KMS-11 (cell line): ENCODE measurements at regions not wholly inside any gene's neighbourhood (a gene's known extent, or its start where the extent isn't known, plus 50 kb on each side); places are given as distances from the start of the nearest gene placed in this dataset.

ENCODE experiments used
- H2AFZ ChIP-seq: fragments of 200-600 bp; sonication (generic); 2 replicates; pipeline ENCODE4 v1.6.1; 2016; ENCODE audit warnings: antibody characterized with exemption, mixed run types, low read depth
- H3K27ac ChIP-seq: fragments of 200-600 bp; sonication (generic); 2 replicates; pipeline ENCODE4 v1.6.1; 2016; ENCODE audit warnings: mild to moderate bottlenecking, mixed run types
- H3K27me3 ChIP-seq: fragments of 200-600 bp; sonication (generic); 2 replicates; pipeline ENCODE4 v1.6.1; 2017; ENCODE audit warnings: mild to moderate bottlenecking, low read depth, mixed run types, moderate library complexity; ENCODE audit not compliant: insufficient read depth
- H3K36me3 ChIP-seq: fragments of 200-600 bp; sonication (generic); 2 replicates; pipeline ENCODE4 v1.6.1; 2017; ENCODE audit warnings: mild to moderate bottlenecking, mixed run types; ENCODE audit not compliant: insufficient read depth
- H3K4me1 ChIP-seq: fragments of 200-600 bp; sonication (generic); 2 replicates; pipeline ENCODE4 v1.6.1; 2016; ENCODE audit warnings: mild to moderate bottlenecking, low read depth, mixed run types; ENCODE audit not compliant: poor library complexity, severe bottlenecking
- H3K4me2 ChIP-seq: fragments of 200-600 bp; sonication (generic); 2 replicates; pipeline ENCODE4 v1.7.0; 2016; ENCODE audit warnings: mild to moderate bottlenecking, mixed run types
- H3K4me3 ChIP-seq: fragments of 200-600 bp; sonication (generic); IDR thresholded peaks from 2 replicates; pipeline ENCODE4 v1.6.1; 2017; ENCODE audit warnings: low read depth, low read length, mixed read lengths; ENCODE audit not compliant: insufficient read depth
- H3K79me2 ChIP-seq: fragments of 200-600 bp; sonication (generic); 2 replicates; pipeline ENCODE4 v1.6.1; 2016; ENCODE audit warnings: low read depth, mixed run types; ENCODE audit not compliant: insufficient read depth
- H3K9ac ChIP-seq: fragments of 200-600 bp; sonication (generic); 2 replicates; pipeline ENCODE4 v1.6.1; 2016; ENCODE audit warnings: mild to moderate bottlenecking, mixed run types
- H4K20me1 ChIP-seq: fragments of 200-600 bp; sonication (generic); 2 replicates; pipeline ENCODE4 v1.6.1; 2016; ENCODE audit warnings: mild to moderate bottlenecking, mixed run types; ENCODE audit not compliant: insufficient read depth
- CTCF ChIP-seq: fragments of 200-600 bp; sonication (generic); conservative IDR thresholded peaks from 2 replicates; pipeline ENCODE4 v1.6.1; 2017; ENCODE audit warnings: low read depth, mild to moderate bottlenecking, antibody characterized with exemption, low read length, moderate library complexity, mixed read lengths

- no peaks in the 10 kb centered on the region for H4K20me1 ChIP-seq
- no peaks in the 10 kb centered on the region for H3K79me2 ChIP-seq
- no peak for TF ChIP-seq CTCF
- H2AFZ ChIP-seq: no peak overlapping the region
- no peak overlapping the region for H3K9ac ChIP-seq
- H3K4me3 ChIP-seq: no peak overlapping the region
- no peaks in the 10 kb centered on the region for H3K36me3 ChIP-seq
- no peak overlapping the region for H3K27ac ChIP-seq
- H3K27me3 ChIP-seq: no peaks in the 10 kb centered on the region
- H3K4me2 ChIP-seq: no peak overlapping the region
- no peaks in the 10 kb centered on the region for H3K4me1 ChIP-seq
Observed at GRCh38 chr9:32258482-32258881, 126.0 kb upstream of the ACO1 start.

- H3K79me2 ChIP-seq: no peaks in the 10 kb centered on the region
- no peak overlapping the region for H3K9ac ChIP-seq
- H3K27me3 ChIP-seq: no peaks in the 10 kb centered on the region
- TF ChIP-seq CTCF: no peak
- H3K4me3 ChIP-seq: no peak overlapping the region
- H3K36me3 ChIP-seq: no peaks in the 10 kb centered on the region
- H3K27ac ChIP-seq: no peak overlapping the region
- no peaks in the 10 kb centered on the region for H3K4me1 ChIP-seq
- no peaks in the 10 kb centered on the region for H4K20me1 ChIP-seq
- no peak overlapping the region for H3K4me2 ChIP-seq
- no peak overlapping the region for H2AFZ ChIP-seq
Observed at GRCh38 chr9:32260151-32260862, 124.1 kb upstream of the ACO1 start.

- H3K9ac ChIP-seq: no peak overlapping the region
- no peaks in the 10 kb centered on the region for H4K20me1 ChIP-seq
- no peaks in the 10 kb centered on the region for H3K27me3 ChIP-seq
- H3K79me2 ChIP-seq: no peaks in the 10 kb centered on the region
- H3K36me3 ChIP-seq: no peaks in the 10 kb centered on the region
- TF ChIP-seq CTCF: no peak
- no peaks in the 10 kb centered on the region for H3K4me1 ChIP-seq
- no peak overlapping the region for H3K4me2 ChIP-seq
- no peak overlapping the region for H3K4me3 ChIP-seq
- no peak overlapping the region for H2AFZ ChIP-seq
- no peak overlapping the region for H3K27ac ChIP-seq
Observed at GRCh38 chr9:32264170-32264864, 120.1 kb upstream of the ACO1 start.

GRCh38 chr9:32265037-32265436, 119.4 kb upstream of the ACO1 start:
- Histone ChIP-seq H3K36me3 (no peaks in the 10 kb centered on the region), H3K27me3 (no peaks in the 10 kb centered on the region), H2AFZ (no peak overlapping the region), H3K27ac (no peak overlapping the region), H3K4me1 (no peaks in the 10 kb centered on the region), H3K4me3 (no peak overlapping the region), H3K79me2 (no peaks in the 10 kb centered on the region), H4K20me1 (no peaks in the 10 kb centered on the region), H3K4me2 (no peak overlapping the region), H3K9ac (no peak overlapping the region)
- no peak for TF ChIP-seq CTCF
